SJSA1 (cell line): ENCODE measurements at regions not wholly inside any gene's neighbourhood (a gene's known extent, or its start where the extent isn't known, plus 50 kb on each side); places are given as distances from the start of the nearest gene placed in this dataset.
"Not testable (repeated sequence)": the region's sequence is repeated elsewhere in the genome, so short reads cannot be mapped to it uniquely, and the experiment has no call there.

Experiments
- DNase-seq, 2 experiments: peaks; one replicate each; pipeline ENCODE4 v3.0.0-alpha.2; 2015 to 2020; ENCODE audit warnings: low spot score in 2 of 2, low read depth in 1 of 2
- H3K27ac ChIP-seq: fragments of 250-450 bp; sonication (Bioruptor Pico); 2 replicates; pipeline ENCODE4 v1.5.1; 2020; ENCODE audit warnings: mild to moderate bottlenecking, moderate library complexity
- H3K27me3 ChIP-seq: fragments of 250-450 bp; sonication (Bioruptor Pico); replicated peaks from 2 replicates; pipeline ENCODE4 v1.5.1; 2020; ENCODE audit warnings: mild to moderate bottlenecking, moderate library complexity
- H3K36me3 ChIP-seq: fragments of 250-450 bp; sonication (Bioruptor Pico); 2 replicates; pipeline ENCODE4 v1.5.1; 2020; ENCODE audit warnings: mild to moderate bottlenecking
- H3K4me1 ChIP-seq: fragments of 250-450 bp; sonication (Bioruptor Pico); replicated peaks from 2 replicates; pipeline ENCODE4 v1.6.1; 2021; ENCODE audit warnings: mild to moderate bottlenecking
- H3K4me3 ChIP-seq: fragments of 250-450 bp; sonication (Bioruptor Pico); 2 replicates; pipeline ENCODE4 v1.5.1; 2020; ENCODE audit warnings: mild to moderate bottlenecking
- H3K9me3 ChIP-seq: fragments of 250-450 bp; sonication (Bioruptor Pico); replicated peaks from 2 replicates; pipeline ENCODE4 v1.5.1; 2020; ENCODE audit warnings: mild to moderate bottlenecking

GRCh38 chr3:61354604-61355003 is 103.4 kb upstream of the FHIT start:
- no peaks in the 10 kb centered on the region for H3K4me1 ChIP-seq
- H3K4me3 ChIP-seq, result no peak overlapping the region
- no peak overlapping the region for H3K27ac ChIP-seq
- no peaks in the 10 kb centered on the region for H3K27me3 ChIP-seq
- DNase-seq, result no peak
- H3K36me3 ChIP-seq, result no peaks in the 10 kb centered on the region
- H3K9me3 ChIP-seq, result no peaks in the 10 kb centered on the region

GRCh38 chr3:61356685-61357084 is 105.4 kb upstream of the FHIT start:
- Histone ChIP-seq H3K36me3 (no peaks in the 10 kb centered on the region), H3K27me3 (no peaks in the 10 kb centered on the region), H3K9me3 (no peaks in the 10 kb centered on the region), H3K4me3 (no peak overlapping the region), H3K4me1 (no peaks in the 10 kb centered on the region), H3K27ac (no peak overlapping the region)
- DNase-seq, result no peak

DNA sequence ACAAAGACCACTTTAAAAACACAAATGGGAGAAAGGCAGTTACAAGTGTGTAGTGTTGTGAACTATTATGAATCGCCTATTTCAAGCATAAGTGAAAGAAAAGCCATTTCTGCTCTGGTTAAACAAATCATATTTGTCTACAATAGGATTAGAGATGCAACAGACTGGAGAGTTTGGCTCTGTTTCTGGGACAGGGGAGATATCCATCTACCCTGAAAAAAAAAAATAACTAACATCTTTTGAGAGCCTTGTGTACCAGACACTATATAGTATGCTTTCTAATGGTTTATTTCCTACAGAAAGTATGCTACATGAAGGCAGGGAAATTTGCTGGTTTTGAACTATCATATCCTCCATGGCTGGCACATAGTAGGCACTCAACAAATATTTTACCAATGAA is 106.7 kb upstream of the FHIT start:
- H3K9me3 ChIP-seq, result no peaks in the 10 kb centered on the region
- no peak overlapping the region for H3K27ac ChIP-seq
- no peaks in the 10 kb centered on the region for H3K4me1 ChIP-seq
- no peaks in the 10 kb centered on the region for H3K27me3 ChIP-seq
- no peaks in the 10 kb centered on the region for H3K36me3 ChIP-seq
- no peak overlapping the region for H3K4me3 ChIP-seq
- no peak for DNase-seq

- no peaks in the 10 kb centered on the region for H3K36me3 ChIP-seq
- H3K4me3 ChIP-seq, result no peak overlapping the region
- no peaks in the 10 kb centered on the region for H3K4me1 ChIP-seq
- no peaks in the 10 kb centered on the region for H3K9me3 ChIP-seq
- H3K27me3 ChIP-seq, result no peaks in the 10 kb centered on the region
- DNase-seq, result no peak
- H3K27ac ChIP-seq, result no peak overlapping the region
Measured at GRCh38 chr3:61358364-61358763, 107.1 kb upstream of the FHIT start.

DNA sequence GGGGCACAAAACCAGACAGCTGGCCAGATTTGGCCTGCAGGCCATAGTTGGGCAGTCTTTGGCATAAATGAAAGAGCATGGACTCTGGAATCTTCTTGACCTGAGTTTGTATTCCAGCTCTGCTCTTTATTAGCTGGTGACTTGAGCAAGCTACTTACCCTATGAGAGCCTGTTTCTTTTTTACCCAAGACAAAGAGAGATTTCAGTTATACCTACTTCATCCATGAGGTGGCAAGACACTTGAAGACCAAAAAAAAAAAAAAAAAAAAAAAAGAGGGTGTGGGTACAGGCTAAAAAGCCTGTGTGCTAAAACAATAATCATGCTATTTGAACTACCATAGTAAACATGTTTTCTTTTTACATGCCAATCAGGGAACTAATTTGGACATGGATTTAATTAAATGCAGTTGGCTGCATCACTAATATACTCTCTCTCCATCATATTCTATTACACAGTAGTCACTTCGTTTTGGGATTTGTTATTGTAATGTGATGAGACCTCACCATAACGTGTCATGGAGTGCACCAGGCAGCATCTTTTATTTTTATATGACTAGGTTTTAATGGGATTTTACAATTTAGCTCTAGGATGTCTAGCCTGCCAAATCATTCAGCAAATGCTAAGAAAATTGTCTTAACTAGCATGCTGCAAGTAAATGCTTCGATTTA is 109.2 kb upstream of the FHIT start:
- H3K9me3 ChIP-seq, result no peaks in the 10 kb centered on the region
- H3K27ac ChIP-seq, result no peak overlapping the region
- no peaks in the 10 kb centered on the region for H3K36me3 ChIP-seq
- H3K4me3 ChIP-seq, result no peak overlapping the region
- no peaks in the 10 kb centered on the region for H3K27me3 ChIP-seq
- no peaks in the 10 kb centered on the region for H3K4me1 ChIP-seq
- DNase-seq, result no peak

- H3K36me3 ChIP-seq, result no peaks in the 10 kb centered on the region
- no peaks in the 10 kb centered on the region for H3K27me3 ChIP-seq
- no peaks in the 10 kb centered on the region for H3K4me1 ChIP-seq
- no peak overlapping the region for H3K27ac ChIP-seq
- H3K4me3 ChIP-seq, result no peak overlapping the region
- no peaks in the 10 kb centered on the region for H3K9me3 ChIP-seq
- DNase-seq, result no peak
Measured at GRCh38 chr3:61369678-61370077, 118.4 kb upstream of the FHIT start.

DNA sequence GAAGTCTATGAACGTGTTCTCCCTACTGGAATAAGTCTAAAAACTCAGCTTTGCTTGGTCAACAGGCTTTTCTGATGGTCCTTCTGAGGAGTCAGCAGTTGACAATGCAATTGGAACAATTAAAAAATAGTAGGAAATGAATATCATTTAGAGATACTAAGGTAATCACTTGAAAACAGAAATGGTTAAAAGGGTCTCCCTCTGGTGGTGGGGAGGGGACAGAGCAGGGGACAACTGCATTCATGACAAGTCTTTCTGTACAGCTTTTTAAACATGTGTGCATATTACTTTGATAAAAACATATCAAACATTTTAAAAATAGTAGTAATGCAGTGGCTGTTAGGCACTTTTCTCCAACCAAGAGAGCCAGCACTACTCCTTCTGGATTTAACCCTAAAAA is 119.9 kb upstream of the FHIT start:
- H3K4me1 ChIP-seq, result no peaks in the 10 kb centered on the region

DNA sequence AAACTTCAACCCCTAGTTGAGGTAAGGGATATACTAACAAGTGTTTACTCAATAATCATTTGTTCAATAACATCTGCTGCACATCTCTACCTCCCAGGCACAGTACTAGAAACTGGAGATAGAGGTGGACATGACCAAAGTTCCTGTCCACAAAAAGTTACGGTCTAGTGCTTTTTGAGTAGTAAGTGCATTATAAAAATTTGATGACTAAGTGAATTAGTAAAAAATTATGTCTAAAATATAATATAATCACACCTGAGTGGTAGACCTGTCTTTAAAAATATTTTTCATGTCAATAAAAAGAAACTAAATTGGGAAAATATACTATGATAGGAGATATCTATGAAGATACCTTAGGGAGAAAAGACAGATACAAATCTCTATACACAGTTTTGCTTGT is 121.5 kb upstream of the FHIT start:
- H3K4me1 ChIP-seq, result no peaks in the 10 kb centered on the region
- no peak for DNase-seq
- no peaks in the 10 kb centered on the region for H3K27me3 ChIP-seq
- H3K9me3 ChIP-seq, result no peaks in the 10 kb centered on the region
- H3K27ac ChIP-seq, result no peak overlapping the region
- no peaks in the 10 kb centered on the region for H3K36me3 ChIP-seq
- no peak overlapping the region for H3K4me3 ChIP-seq

More for the DNA sequence above, 119.9 kb upstream of the FHIT start:
- peak in 1 of 2 experiments; percentile 12 for DNase-seq
- H3K27ac ChIP-seq, result no peak overlapping the region
- no peak overlapping the region for H3K4me3 ChIP-seq
- H3K36me3 ChIP-seq, result no peaks in the 10 kb centered on the region
- H3K9me3 ChIP-seq, result no peaks in the 10 kb centered on the region
- H3K27me3 ChIP-seq, result no peaks in the 10 kb centered on the region

- Histone ChIP-seq H3K9me3 (no peaks in the 10 kb centered on the region), H3K4me3 (no peak overlapping the region), H3K27ac (no peak overlapping the region), H3K27me3 (no peaks in the 10 kb centered on the region), H3K36me3 (no peaks in the 10 kb centered on the region), H3K4me1 (no peaks in the 10 kb centered on the region)
- peak in 1 of 2 experiments; percentile 2 for DNase-seq
Measured at GRCh38 chr3:61378311-61378710, 127.1 kb upstream of the FHIT start.

DNA sequence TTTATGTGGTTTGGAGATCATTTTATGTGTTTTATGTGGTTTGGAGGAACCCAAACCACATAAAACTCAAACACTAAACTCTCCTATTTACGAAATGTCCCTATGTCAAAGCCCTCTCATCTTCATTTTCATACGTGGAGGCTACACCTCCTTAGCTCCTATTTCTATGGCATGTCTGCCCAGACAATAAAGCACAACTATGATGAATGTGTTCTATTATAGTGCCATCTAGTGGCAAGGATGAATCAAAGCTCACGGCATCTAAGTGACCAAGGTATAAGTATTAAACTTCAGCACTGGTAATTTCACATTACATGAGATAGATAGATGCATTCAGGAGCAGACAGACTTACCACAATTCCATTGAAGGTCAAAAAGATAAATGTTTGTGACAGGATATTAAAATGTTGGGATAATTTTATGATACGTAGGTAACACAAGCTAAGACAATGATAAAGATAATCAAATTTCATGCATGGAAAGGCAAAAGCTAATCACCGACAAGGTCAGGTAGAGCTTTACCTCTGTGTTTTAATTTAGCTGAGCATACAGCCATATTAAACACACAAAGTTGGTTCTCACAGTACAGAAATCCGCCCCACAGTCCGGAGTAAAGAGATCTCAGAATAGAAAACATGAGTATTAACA is 130.6 kb upstream of the FHIT start:
- no peak overlapping the region for H3K4me3 ChIP-seq
- no peaks in the 10 kb centered on the region for H3K27me3 ChIP-seq
- no peaks in the 10 kb centered on the region for H3K36me3 ChIP-seq
- no peak overlapping the region for H3K27ac ChIP-seq
- no peaks in the 10 kb centered on the region for H3K4me1 ChIP-seq
- peak in 1 of 2 experiments; percentile 11 for DNase-seq
- no peaks in the 10 kb centered on the region for H3K9me3 ChIP-seq

- no peaks in the 10 kb centered on the region for H3K9me3 ChIP-seq
- H3K27me3 ChIP-seq, result no peaks in the 10 kb centered on the region
- H3K4me3 ChIP-seq, result no peak overlapping the region
- no peak overlapping the region for H3K27ac ChIP-seq
- DNase-seq, result no peak
- no peaks in the 10 kb centered on the region for H3K36me3 ChIP-seq
- no peaks in the 10 kb centered on the region for H3K4me1 ChIP-seq
Measured at GRCh38 chr3:61387817-61388216, 136.6 kb upstream of the FHIT start.

GRCh38 chr3:61393480-61393947 is 142.3 kb upstream of the FHIT start:
- not testable (repeated sequence) for H3K4me3 ChIP-seq, DNase-seq, H3K9me3 ChIP-seq, H3K27me3 ChIP-seq, H3K4me1 ChIP-seq, H3K36me3 ChIP-seq, H3K27ac ChIP-seq

GRCh38 chr3:61401359-61401758 is 150.1 kb upstream of the FHIT start:
- no peaks in the 10 kb centered on the region for H3K9me3 ChIP-seq

GRCh38 chr3:61407397-61407796 is 154.0 kb upstream of the PTPRG start:
- no peaks in the 10 kb centered on the region for H3K27me3 ChIP-seq
- H3K27ac ChIP-seq, result no peak overlapping the region
- DNase-seq, result no peak
- H3K4me3 ChIP-seq, result no peak overlapping the region
- H3K4me1 ChIP-seq, result no peaks in the 10 kb centered on the region
- H3K9me3 ChIP-seq, result no peaks in the 10 kb centered on the region
- no peaks in the 10 kb centered on the region for H3K36me3 ChIP-seq

More at GRCh38 chr3:61401359-61401758, 150.1 kb upstream of the FHIT start:
- no peaks in the 10 kb centered on the region for H3K36me3 ChIP-seq
- H3K27me3 ChIP-seq, result no peaks in the 10 kb centered on the region
- H3K4me3 ChIP-seq, result no peak overlapping the region
- no peak overlapping the region for H3K27ac ChIP-seq
- DNase-seq, result no peak
- H3K4me1 ChIP-seq, result no peaks in the 10 kb centered on the region
